ENCODE measurements at regions not wholly inside any gene's neighbourhood (a gene's known extent, or its start where the extent isn't known, plus 50 kb on each side); places are given as distances from the start of the nearest gene placed in this dataset.

GRCh38 chr2:216553482-216554240, 55.0 kb downstream of the RPL37A start:
- Mint-ChIP-seq H3K4me3 (no peak overlapping the region), H3K4me1 (no peaks in the 10 kb centered on the region), H3K27ac (no peak overlapping the region), H3K36me3 (no peaks in the 10 kb centered on the region), H3K27me3 (peaks cover 11% of the 10 kb centered on the region), H3K9me3 (peaks cover 0 to 3% (median 0%) of the 10 kb centered on the region in 7 donors)
- Histone ChIP-seq H3K4me1 (ENCODE audit: control insufficient read depth, insufficient read depth, low read length, poor library complexity, severe bottlenecking) (no peaks in the 10 kb centered on the region), H3K27me3 (ENCODE audit: control insufficient read depth, insufficient read depth, low read length) (no peaks in the 10 kb centered on the region), H3K9me3 (ENCODE audit: control insufficient read depth in 2 of 2, low read length in 2 of 2) (no peaks in the 10 kb centered on the region), H3K27ac (ENCODE audit: insufficient read depth, low read length, poor library complexity, severe bottlenecking) (no peak overlapping the region), H3K36me3 (ENCODE audit: control insufficient read depth, insufficient read depth, low read length) (no peaks in the 10 kb centered on the region), H3K4me3 (ENCODE audit: low read depth, low read length) (no peak overlapping the region)
- no peak for DNase-seq
- no peak for ATAC-seq (ENCODE audit: low read depth in 2 of 2)

GRCh38 chr2:216554286-216554685, 55.6 kb downstream of the RPL37A start:
- Histone ChIP-seq H3K27me3 (ENCODE audit: control insufficient read depth, insufficient read depth, low read length) (no peaks in the 10 kb centered on the region), H3K4me3 (ENCODE audit: low read depth, low read length) (no peak overlapping the region), H3K27ac (ENCODE audit: insufficient read depth, low read length, poor library complexity, severe bottlenecking) (no peak overlapping the region), H3K9me3 (ENCODE audit: control insufficient read depth in 2 of 2, low read length in 2 of 2) (no peaks in the 10 kb centered on the region), H3K36me3 (ENCODE audit: control insufficient read depth, insufficient read depth, low read length) (no peaks in the 10 kb centered on the region), H3K4me1 (ENCODE audit: control insufficient read depth, insufficient read depth, low read length, poor library complexity, severe bottlenecking) (no peaks in the 10 kb centered on the region)
- H3K4me3 Mint-ChIP-seq = no peak overlapping the region
- H3K27me3 Mint-ChIP-seq = peaks cover 11% of the 10 kb centered on the region
- H3K27ac Mint-ChIP-seq = no peak overlapping the region
- no peak for ATAC-seq (ENCODE audit: low read depth in 2 of 2)
- H3K9me3 Mint-ChIP-seq = peaks cover 0 to 3% (median 0%) of the 10 kb centered on the region in 7 donors
- no peaks in the 10 kb centered on the region for H3K36me3 Mint-ChIP-seq
- no peak for DNase-seq
- H3K4me1 Mint-ChIP-seq = no peaks in the 10 kb centered on the region

DNA sequence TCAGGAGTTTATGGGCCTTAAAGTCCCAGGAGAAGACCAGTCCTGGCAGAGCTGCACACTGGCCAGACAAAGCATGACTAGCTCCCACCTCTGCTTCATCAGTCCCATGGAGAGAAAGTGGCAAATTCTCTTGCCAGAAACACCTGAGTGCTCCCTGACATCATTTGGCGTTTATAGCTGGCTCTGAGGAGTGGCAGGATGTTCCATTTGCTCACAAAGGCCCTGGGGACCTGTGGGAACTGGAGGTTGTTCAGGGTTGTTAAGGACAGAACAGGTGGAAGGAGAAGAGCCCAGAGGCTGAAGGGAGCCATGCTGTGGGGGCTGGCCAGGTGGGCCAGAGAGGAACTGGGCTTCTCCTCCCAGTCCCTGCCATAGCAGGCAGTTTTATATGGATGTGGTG, 56.1 kb downstream of the RPL37A start:
- Histone ChIP-seq H3K4me3 (ENCODE audit: low read depth, low read length) (no peak overlapping the region), H3K4me1 (ENCODE audit: control insufficient read depth, insufficient read depth, low read length, poor library complexity, severe bottlenecking) (no peaks in the 10 kb centered on the region), H3K27ac (ENCODE audit: insufficient read depth, low read length, poor library complexity, severe bottlenecking) (no peak overlapping the region), H3K27me3 (ENCODE audit: control insufficient read depth, insufficient read depth, low read length) (no peaks in the 10 kb centered on the region), H3K9me3 (ENCODE audit: control insufficient read depth in 2 of 2, low read length in 2 of 2) (no peaks in the 10 kb centered on the region), H3K36me3 (ENCODE audit: control insufficient read depth, insufficient read depth, low read length) (no peaks in the 10 kb centered on the region)
- H3K36me3 Mint-ChIP-seq = no peaks in the 10 kb centered on the region
- peaks cover 11% of the 10 kb centered on the region for H3K27me3 Mint-ChIP-seq
- H3K27ac Mint-ChIP-seq = no peak overlapping the region
- no peak for ATAC-seq (ENCODE audit: low read depth in 2 of 2)
- H3K4me1 Mint-ChIP-seq = no peaks in the 10 kb centered on the region
- H3K9me3 Mint-ChIP-seq = peaks cover 0 to 3% (median 0%) of the 10 kb centered on the region in 7 donors
- DNase-seq = no peak
- no peak overlapping the region for H3K4me3 Mint-ChIP-seq

- Histone ChIP-seq H3K4me3 (ENCODE audit: low read depth, low read length) (no peak overlapping the region), H3K27ac (ENCODE audit: insufficient read depth, low read length, poor library complexity, severe bottlenecking) (no peak overlapping the region), H3K27me3 (ENCODE audit: control insufficient read depth, insufficient read depth, low read length) (no peaks in the 10 kb centered on the region), H3K4me1 (ENCODE audit: control insufficient read depth, insufficient read depth, low read length, poor library complexity, severe bottlenecking) (no peaks in the 10 kb centered on the region), H3K36me3 (ENCODE audit: control insufficient read depth, insufficient read depth, low read length) (no peaks in the 10 kb centered on the region), H3K9me3 (ENCODE audit: control insufficient read depth in 2 of 2, low read length in 2 of 2) (no peaks in the 10 kb centered on the region)
- Mint-ChIP-seq H3K4me3 (no peak overlapping the region), H3K36me3 (no peaks in the 10 kb centered on the region), H3K27ac (no peak overlapping the region), H3K27me3 (peaks cover 6% of the 10 kb centered on the region), H3K4me1 (no peaks in the 10 kb centered on the region), H3K9me3 (peaks cover 0 to 1% (median 0%) of the 10 kb centered on the region in 7 donors)
- DNase-seq = no peak
- no peak for ATAC-seq (ENCODE audit: low read depth in 2 of 2)
Observed at GRCh38 chr2:216555274-216555673, 56.6 kb downstream of the RPL37A start.

- Mint-ChIP-seq H3K27ac (no peak overlapping the region), H3K9me3 (peaks cover 0 to 1% (median 0%) of the 10 kb centered on the region in 7 donors), H3K4me1 (no peaks in the 10 kb centered on the region), H3K27me3 (peaks cover 5% of the 10 kb centered on the region), H3K36me3 (no peaks in the 10 kb centered on the region), H3K4me3 (no peak overlapping the region)
- H3K27ac ChIP-seq (ENCODE audit: insufficient read depth, low read length, poor library complexity, severe bottlenecking) = no peak overlapping the region
- no peak for DNase-seq
- H3K36me3 ChIP-seq (ENCODE audit: control insufficient read depth, insufficient read depth, low read length) = no peaks in the 10 kb centered on the region
- no peaks in the 10 kb centered on the region for H3K4me1 ChIP-seq (ENCODE audit: control insufficient read depth, insufficient read depth, low read length, poor library complexity, severe bottlenecking)
- no peaks in the 10 kb centered on the region for H3K27me3 ChIP-seq (ENCODE audit: control insufficient read depth, insufficient read depth, low read length)
- ATAC-seq (ENCODE audit: low read depth in 2 of 2) = no peak
- no peaks in the 10 kb centered on the region for H3K9me3 ChIP-seq (ENCODE audit: control insufficient read depth in 2 of 2, low read length in 2 of 2)
- no peak overlapping the region for H3K4me3 ChIP-seq (ENCODE audit: low read depth, low read length)
Observed at GRCh38 chr2:216556202-216556601, 57.6 kb downstream of the RPL37A start.

GRCh38 chr2:216557413-216557812, 58.8 kb downstream of the RPL37A start:
- no peaks in the 10 kb centered on the region for H3K4me1 ChIP-seq (ENCODE audit: control insufficient read depth, insufficient read depth, low read length, poor library complexity, severe bottlenecking)
- H3K4me1 Mint-ChIP-seq = no peaks in the 10 kb centered on the region
- ATAC-seq (ENCODE audit: low read depth in 2 of 2) (no peak), DNase-seq (no peak)
- H3K27ac ChIP-seq (ENCODE audit: insufficient read depth, low read length, poor library complexity, severe bottlenecking) = no peak overlapping the region
- H3K4me3 ChIP-seq (ENCODE audit: low read depth, low read length) = no peak overlapping the region
- no peaks in the 10 kb centered on the region for H3K36me3 ChIP-seq (ENCODE audit: control insufficient read depth, insufficient read depth, low read length)
- H3K36me3 Mint-ChIP-seq = no peaks in the 10 kb centered on the region
- no peaks in the 10 kb centered on the region for H3K27me3 ChIP-seq (ENCODE audit: control insufficient read depth, insufficient read depth, low read length)
- H3K4me3 Mint-ChIP-seq = no peak overlapping the region
- H3K27me3 Mint-ChIP-seq = peaks cover 5% of the 10 kb centered on the region
- H3K9me3 Mint-ChIP-seq = peaks cover 0 to 1% (median 0%) of the 10 kb centered on the region in 7 donors
- H3K27ac Mint-ChIP-seq = no peak overlapping the region
- H3K9me3 ChIP-seq (ENCODE audit: control insufficient read depth in 2 of 2, low read length in 2 of 2) = no peaks in the 10 kb centered on the region

GRCh38 chr2:216557820-216558219, 59.2 kb downstream of the RPL37A start:
- Mint-ChIP-seq H3K27me3 (peaks cover 5% of the 10 kb centered on the region), H3K4me3 (no peak overlapping the region), H3K36me3 (no peaks in the 10 kb centered on the region), H3K4me1 (no peaks in the 10 kb centered on the region), H3K27ac (no peak overlapping the region), H3K9me3 (peaks cover 0 to 1% (median 0%) of the 10 kb centered on the region in 7 donors)
- Histone ChIP-seq H3K4me1 (ENCODE audit: control insufficient read depth, insufficient read depth, low read length, poor library complexity, severe bottlenecking) (no peaks in the 10 kb centered on the region), H3K9me3 (ENCODE audit: control insufficient read depth in 2 of 2, low read length in 2 of 2) (no peaks in the 10 kb centered on the region), H3K27ac (ENCODE audit: insufficient read depth, low read length, poor library complexity, severe bottlenecking) (no peak overlapping the region), H3K27me3 (ENCODE audit: control insufficient read depth, insufficient read depth, low read length) (no peaks in the 10 kb centered on the region), H3K36me3 (ENCODE audit: control insufficient read depth, insufficient read depth, low read length) (no peaks in the 10 kb centered on the region), H3K4me3 (ENCODE audit: low read depth, low read length) (no peak overlapping the region)
- no peak for DNase-seq
- ATAC-seq (ENCODE audit: low read depth in 2 of 2) = no peak

DNA sequence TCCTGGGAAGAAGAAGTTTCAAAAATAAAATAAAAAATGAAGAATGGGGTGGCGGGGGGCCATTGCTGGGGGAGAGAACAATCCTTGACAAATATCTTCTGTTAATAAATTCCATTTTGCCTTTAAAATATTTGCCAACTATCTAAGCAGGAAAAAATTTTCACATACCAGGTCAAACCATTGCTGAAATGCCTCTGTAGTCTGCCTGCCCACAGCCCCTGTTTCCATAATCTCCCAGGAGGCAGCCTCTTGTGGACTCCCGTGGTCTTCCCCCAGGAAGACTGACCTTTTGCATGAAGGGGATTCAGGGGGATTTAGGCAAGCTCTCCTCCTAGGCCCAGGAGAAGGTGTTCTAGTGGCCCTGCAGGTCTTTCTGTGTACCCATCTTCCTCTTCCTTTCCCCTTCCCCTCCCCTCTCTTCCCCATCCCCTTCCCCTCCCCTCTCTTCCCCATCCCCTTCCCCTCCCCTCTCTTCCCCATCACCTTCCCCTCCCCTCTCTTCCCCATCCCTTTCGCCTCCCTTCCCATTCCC, 61.0 kb downstream of the RPL37A start:
- Histone ChIP-seq H3K9me3 (ENCODE audit: control insufficient read depth in 2 of 2, low read length in 2 of 2) (no peaks in the 10 kb centered on the region), H3K4me3 (ENCODE audit: low read depth, low read length) (no peak overlapping the region), H3K36me3 (ENCODE audit: control insufficient read depth, insufficient read depth, low read length) (no peaks in the 10 kb centered on the region), H3K4me1 (ENCODE audit: control insufficient read depth, insufficient read depth, low read length, poor library complexity, severe bottlenecking) (no peaks in the 10 kb centered on the region), H3K27me3 (ENCODE audit: control insufficient read depth, insufficient read depth, low read length) (no peaks in the 10 kb centered on the region), H3K27ac (ENCODE audit: insufficient read depth, low read length, poor library complexity, severe bottlenecking) (no peak overlapping the region)
- H3K27ac Mint-ChIP-seq = no peak overlapping the region
- H3K9me3 Mint-ChIP-seq = peaks cover 0 to 2% (median 0%) of the 10 kb centered on the region in 7 donors
- no peaks in the 10 kb centered on the region for H3K36me3 Mint-ChIP-seq
- no peaks in the 10 kb centered on the region for H3K4me1 Mint-ChIP-seq
- H3K4me3 Mint-ChIP-seq = no peak overlapping the region
- H3K27me3 Mint-ChIP-seq = peaks cover 5% of the 10 kb centered on the region
- DNase-seq = no peak
- no peak for ATAC-seq (ENCODE audit: low read depth in 2 of 2)

All from CD4-positive, CD25-positive, alpha-beta regulatory T cell (primary cell).